Stimulated activated CD8-positive, alpha-beta memory T cell treated with anti-CD3 and anti-CD28 coated beads, Interleukin-2, amount 100 ng/mL, for 1 hour (primary cell): ENCODE measurements at regions not wholly inside any gene's neighbourhood (a gene's known extent, or its start where the extent isn't known, plus 50 kb on each side); places are given as distances from the start of the nearest gene placed in this dataset.

Experiments used
- DNase-seq, 2 donors: peaks; one replicate each; pipeline ENCODE4 v3.0.0-alpha.2; 2020; ENCODE audit warnings: low read depth in 2 of 2

GRCh38 chr16:26295625-26296304 is 604.0 kb downstream of the HS3ST4 start:
- DNase-seq, result no peak

DNA sequence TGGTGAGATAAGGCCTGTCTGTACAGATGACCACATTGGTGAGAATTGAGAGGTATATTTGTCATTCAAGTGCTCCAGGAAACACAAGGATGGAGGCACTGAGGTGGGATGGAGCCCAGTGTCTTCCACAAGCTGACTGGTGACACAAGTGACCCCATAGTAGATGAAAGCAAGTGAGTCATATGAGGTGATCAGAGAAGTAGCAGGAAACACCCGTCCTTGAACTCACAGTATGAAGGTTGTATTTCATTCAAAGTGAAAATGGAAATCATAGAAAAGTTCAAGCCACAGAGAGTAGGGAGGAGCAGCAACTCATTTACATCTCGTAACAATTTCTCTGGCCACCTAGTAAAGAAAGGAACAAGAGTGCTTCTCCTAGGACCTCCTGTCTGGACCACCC is 609.8 kb downstream of the HS3ST4 start:
- DNase-seq, result no peak

DNA sequence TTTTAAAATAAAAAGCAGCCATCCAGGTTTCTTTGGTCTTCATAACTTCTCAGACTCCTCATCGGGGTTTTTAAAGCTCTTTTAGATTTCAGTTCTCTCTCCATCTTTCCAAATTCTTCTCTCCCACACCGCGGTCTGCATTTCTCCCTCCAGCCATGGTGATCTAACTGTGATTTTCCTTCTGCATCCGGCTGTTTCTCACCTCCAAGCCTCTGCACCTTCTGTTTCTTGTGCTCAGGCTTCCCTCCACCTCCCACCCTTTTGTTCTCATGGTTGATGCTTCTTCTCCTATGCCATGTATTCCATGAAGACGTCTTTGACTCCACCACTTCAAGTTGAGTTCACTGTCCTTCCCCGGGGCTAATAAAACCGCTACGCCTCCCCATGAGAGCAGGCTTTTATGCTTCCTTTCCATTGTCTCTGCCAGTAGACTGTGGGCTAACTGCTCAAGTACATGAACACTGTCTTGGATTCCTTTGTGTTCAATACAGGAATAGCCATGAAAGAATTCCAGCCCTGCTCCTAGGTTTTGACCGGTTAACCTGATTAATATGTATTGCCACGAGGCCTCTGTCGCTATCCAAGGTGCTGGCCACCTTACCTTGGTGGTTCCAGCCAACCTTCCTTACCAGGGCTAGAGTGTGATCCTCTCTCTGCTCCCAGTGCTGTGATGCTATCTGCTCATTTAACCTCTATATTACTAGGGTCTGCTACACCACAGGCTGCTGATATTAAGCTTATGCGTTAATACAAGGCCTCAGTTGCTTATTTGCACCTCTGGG is 625.1 kb downstream of the HS3ST4 start:
- no peak for DNase-seq

- no peak for DNase-seq
These were observed 626.1 kb downstream of the HS3ST4 start for GRCh38 chr16:26317885-26318284.

DNA sequence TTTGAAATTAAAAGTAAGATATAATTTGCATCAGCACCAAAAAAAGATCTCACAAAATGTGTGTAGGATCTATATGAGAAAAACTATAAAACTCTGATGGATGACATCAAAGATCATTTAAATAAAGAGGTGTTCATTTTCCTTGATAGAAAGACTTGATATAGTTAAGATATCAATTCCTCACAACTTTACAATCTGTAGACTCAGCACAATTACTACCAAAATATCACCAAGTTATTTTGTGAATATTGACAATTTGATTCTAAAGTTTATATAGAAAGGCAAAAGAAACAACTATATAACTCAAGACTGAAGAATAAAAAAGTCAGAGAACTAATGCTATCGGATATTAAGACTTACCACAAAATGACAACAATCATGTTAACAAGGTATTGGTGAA is 638.9 kb downstream of the HS3ST4 start:
- no peak for DNase-seq

- no peak for DNase-seq
These were observed 642.7 kb downstream of the HS3ST4 start for GRCh38 chr16:26334218-26335111.

DNA sequence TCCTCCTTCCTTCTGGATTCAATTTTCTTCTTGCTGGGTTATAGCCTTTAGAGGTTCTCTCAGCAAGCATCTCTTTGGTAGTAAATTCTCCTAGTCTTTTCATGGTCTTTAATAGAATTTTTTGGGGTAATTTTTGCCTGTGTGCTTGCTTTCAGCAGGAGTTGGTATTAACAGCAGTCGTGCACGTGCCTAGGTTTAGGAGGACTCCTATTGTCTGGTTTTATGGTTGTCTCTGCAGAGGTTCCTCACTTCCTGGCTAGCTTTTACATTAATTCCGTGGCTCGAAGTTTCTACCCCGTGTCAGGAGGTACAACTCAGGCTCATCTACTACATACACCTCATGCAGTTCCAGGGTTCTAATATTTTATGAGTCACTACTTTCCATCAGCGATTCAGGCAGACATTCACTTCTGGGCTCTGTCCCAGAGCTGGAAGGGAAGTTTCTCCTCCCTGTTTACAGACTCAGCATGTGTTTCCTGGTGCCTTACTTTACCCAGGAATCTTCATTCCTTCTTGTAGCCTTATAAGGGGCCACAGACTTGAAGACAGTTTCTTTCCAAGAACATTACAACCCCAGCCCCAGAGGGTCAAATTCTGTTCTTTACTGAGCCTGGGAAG is 643.6 kb downstream of the HS3ST4 start:
- no peak for DNase-seq

GRCh38 chr16:26342621-26343020 is 650.9 kb downstream of the HS3ST4 start:
- no peak for DNase-seq

GRCh38 chr16:26344240-26344776 is 652.5 kb downstream of the HS3ST4 start:
- DNase-seq, result no peak

DNA sequence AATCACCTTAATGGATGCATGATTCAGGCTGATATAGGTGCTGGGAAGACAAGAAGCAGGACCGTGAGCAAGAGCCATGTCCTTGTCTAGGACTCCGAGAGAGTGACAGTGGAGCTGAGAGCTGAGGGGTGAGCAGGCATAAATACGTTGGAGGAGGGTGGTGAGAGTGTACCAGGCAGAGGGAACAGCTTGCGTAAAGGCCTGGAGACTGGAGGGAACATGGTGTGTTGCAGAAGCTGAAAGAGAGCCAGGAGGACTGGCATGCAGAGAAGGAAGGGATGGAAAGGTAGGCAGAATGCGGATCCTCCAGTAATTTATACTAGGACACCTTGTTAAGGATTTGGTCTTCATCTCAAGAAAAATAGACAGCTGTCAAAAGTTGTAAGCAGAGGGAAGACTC is 653.2 kb downstream of the HS3ST4 start:
- DNase-seq, result no peak

GRCh38 chr16:26345966-26346365 is 654.2 kb downstream of the HS3ST4 start:
- DNase-seq, result no peak

DNA sequence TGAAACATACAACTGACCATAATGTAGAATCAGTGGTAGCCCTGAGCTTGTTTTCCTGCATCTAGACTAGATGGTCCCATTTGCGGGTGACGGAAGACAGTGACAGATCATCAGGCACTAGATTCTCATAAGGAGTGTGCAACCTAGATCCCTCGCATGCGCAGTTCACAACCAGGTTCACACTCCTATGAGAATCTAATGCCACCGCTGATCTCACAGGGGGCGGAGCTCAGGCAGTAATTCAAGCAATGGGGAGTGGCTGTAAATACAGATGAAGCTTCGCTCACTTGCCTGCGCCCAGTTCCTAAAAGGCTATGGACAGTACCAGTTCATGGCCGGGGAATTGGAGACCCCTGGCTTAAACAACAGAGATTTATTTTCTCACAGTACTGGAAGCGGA is 656.3 kb downstream of the HS3ST4 start:
- no peak for DNase-seq

GRCh38 chr16:26360867-26361266 is 669.1 kb downstream of the HS3ST4 start:
- no peak for DNase-seq

GRCh38 chr16:26363581-26363980 is 671.8 kb downstream of the HS3ST4 start:
- DNase-seq, result no peak

- no peak for DNase-seq
These were observed 673.6 kb downstream of the HS3ST4 start for GRCh38 chr16:26365161-26365940.

DNA sequence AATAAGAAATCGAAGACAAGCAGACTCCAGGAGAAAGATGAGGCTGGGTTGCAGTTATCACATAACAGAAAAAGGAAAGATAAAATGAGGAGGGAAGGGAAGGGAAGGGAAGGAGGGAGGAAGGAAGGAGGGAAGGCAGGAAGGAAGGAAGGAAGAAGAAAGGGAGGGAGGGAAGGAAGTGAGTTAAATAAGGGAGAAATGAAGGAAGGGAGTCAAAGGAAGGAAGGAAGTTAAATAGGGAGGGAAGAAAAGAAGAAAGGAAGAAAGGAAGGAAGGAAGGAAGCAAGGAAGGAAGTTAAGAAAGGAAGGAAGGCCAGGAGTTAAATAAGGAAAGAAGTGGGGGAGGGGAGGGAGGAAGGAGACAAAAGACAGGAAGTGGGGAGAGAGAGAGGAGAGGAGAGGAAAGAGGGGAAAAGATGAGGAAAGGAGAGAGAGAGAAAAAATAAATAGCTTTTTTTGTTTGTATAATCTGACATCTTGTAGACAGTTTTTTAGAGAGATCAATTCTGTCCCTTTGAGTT is 679.6 kb downstream of the HS3ST4 start:
- DNase-seq, result no peak

- DNase-seq, result no peak
These were observed 682.6 kb downstream of the HS3ST4 start for GRCh38 chr16:26374279-26374925.

- DNase-seq, result no peak
These were observed 684.1 kb upstream of the C16orf82 start for GRCh38 chr16:26382586-26382985.

DNA sequence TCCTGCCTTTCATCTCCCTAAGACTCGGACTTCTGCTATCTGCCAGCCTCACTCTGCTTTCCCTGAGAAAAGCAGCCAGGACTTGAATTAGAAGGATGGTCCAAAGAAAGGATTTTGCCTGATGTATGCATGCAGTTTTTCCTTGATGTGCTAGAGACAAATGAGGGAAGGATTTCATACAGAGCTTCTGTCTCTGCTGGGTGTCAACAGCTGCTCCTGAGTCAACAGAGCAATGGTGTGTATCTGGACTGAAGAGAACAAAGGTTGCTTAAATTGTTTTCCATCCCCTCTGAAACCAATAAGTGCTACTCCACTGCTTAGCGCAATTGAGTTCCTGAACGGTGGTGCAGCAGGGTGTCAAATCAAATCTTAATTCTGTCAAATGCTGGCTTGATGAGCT is 680.6 kb upstream of the C16orf82 start:
- no peak for DNase-seq

DNA sequence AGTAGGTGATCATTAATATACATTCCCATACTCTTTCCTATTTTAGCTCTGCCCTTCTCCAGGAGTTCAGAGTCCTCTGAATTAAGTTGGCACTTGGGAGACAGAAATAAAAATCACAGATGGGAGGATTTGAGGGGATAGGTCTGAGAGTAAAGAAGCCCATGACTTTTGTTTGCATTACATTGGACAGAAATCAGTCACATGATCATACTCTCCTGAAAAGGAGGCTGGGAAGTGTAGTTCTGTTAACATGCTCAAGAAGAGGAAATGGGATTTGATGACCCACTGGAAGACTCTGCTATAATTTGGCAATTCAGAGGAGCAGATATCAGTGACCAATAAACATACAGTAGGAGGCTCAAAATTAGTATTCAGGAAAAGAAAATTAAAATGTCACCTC is 674.9 kb upstream of the C16orf82 start:
- DNase-seq, result no peak
